Fibroblast of peridontal ligament (primary cell): ENCODE measurements at regions not wholly inside any gene's neighbourhood (a gene's known extent, or its start where the extent isn't known, plus 50 kb on each side); places are given as distances from the start of the nearest gene placed in this dataset.

Source experiments
- DNase-seq: peaks from one replicate; pipeline ENCODE4 v3.0.0-alpha.2; 2010; ENCODE audit errors: extremely low read depth

DNA sequence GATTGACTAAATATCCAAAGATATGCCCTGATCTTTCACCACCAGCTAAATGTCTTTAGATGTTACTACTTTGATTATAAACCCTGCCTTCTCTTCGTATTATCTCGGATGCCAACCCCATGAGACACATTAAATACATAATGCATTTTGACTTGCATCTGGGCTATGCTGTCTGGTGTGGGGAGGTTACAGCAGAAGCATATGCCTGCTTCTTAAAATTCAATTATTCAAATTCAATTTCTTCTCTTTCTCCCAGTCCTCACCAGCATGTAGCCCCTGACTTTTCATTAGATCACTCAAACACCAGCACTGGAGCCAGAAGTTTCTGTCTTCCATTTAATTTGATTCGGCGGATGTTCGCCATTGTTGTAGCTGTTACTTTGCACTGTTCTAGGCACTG is 360.7 kb upstream of the CAMK1G start:
- DNase-seq, result no peak

DNA sequence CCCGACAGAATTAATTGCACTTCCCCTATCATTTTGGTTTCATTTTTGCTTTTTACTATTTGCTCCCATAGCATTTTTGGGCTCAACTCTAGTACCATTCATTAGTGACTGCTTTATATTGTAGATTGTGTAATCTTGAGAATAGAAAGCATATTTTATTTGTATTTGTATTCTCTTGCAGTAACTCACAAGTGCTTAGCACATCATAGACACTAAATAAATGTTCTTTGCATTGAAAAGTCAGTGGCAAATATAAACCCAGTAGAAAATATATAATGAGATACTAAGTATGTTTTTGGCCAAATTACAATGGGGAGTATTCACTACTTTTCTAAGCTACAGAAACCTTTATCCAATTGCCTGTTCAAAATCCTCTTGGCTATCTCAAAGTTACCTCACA is 359.7 kb upstream of the CAMK1G start:
- no peak for DNase-seq

DNA sequence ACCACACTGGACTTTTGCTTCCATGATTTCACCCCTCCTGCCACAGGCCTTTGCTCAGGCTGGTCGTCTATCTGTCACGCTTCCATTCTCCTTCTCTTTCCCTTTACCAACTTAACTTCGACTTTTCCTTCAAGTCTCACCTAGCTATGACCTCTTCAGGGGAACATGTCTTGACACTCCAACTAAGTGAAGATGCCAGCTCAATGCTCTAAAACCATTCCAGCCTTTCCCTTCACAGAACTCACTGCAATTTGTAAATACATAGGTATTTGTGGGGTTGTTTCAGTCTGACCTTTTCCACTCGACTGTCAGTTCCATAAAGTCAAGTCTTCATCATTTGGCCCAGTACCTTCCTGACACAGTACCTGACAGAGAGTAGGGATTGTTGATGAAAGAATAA is 358.6 kb upstream of the CAMK1G start:
- DNase-seq, result no peak

DNA sequence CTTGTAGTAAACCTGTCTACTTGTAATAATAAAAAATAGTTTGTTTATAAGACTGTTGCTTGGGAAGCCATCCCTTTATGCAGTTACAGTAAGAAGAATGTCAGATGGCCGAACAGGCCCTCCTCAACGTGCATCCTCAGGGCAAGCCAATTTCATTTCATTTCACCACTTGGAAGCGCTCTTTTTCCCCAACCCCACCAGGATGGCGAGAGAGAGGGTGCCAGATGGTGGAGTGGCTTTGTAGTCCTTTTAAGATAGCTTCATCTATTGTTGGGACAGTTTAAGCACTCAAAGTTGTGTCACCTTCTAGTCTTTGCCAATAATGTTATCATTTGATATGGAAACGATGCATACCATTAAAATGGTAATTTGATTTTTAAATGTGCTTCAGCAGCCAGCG is 356.3 kb upstream of the CAMK1G start:
- no peak for DNase-seq

DNA sequence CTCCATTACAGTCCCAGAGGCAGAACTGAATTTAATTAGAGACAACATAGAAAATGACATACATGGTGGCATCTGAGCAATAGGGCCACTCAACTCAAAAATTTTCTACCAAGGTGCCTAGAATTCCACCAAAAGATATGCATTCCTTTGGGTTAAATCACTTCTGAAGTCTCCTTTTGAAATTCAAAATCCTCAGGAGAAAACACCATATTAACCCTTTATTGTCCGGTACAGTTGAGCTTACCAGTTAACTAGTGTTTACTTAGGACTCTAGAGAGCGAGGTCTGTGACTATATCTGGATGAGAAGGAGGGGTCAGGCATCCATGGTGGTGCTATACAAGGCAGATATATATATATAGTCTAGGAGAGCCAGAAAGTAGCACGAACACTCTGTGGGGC is 355.6 kb upstream of the CAMK1G start:
- DNase-seq, result no peak

DNA sequence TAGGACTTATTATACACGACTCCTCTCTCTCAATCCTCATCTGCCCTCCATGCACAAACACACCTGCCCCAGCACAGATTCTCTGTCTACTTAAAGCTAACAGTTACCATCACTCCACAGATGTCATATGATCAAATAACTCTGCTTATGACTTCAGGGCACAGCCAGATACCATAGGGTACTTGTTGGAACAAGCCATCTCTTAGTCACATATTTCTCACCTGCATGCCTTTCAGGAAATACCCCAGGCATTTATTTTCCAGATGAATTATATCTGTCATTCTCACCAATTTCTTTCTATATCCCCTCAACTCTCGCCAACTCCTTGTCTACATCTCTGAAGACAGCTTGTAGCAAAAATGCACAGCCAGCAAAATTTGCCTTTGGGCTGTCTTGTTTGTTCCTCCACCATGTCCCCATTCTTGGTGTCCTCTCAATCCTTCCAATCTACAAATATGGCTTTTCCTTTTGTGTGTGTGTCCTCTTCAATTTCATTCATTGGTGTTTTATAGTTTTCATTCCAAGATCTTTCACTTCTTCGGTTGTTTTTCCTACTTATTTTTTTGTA is 353.9 kb upstream of the CAMK1G start:
- DNase-seq, result no peak

DNA sequence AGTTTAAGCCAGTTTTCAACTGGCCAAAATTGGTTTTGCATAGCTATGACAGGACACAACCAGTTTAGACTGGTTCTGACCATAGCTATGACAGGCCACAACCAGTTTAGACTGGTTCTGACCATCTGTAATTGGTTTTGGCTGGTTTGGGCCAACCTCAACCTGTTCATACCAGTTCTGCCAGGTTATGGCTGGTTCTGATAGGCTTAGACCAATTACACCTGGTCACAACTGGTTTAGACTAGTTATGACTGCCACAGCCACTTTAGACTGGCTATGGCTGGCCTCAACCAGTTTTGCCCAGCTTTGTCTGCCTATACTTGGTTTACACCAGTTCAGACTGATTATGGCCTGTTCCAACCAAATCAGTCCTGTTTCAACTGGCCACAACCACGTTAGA is 353.2 kb upstream of the CAMK1G start:
- no peak for DNase-seq

DNA sequence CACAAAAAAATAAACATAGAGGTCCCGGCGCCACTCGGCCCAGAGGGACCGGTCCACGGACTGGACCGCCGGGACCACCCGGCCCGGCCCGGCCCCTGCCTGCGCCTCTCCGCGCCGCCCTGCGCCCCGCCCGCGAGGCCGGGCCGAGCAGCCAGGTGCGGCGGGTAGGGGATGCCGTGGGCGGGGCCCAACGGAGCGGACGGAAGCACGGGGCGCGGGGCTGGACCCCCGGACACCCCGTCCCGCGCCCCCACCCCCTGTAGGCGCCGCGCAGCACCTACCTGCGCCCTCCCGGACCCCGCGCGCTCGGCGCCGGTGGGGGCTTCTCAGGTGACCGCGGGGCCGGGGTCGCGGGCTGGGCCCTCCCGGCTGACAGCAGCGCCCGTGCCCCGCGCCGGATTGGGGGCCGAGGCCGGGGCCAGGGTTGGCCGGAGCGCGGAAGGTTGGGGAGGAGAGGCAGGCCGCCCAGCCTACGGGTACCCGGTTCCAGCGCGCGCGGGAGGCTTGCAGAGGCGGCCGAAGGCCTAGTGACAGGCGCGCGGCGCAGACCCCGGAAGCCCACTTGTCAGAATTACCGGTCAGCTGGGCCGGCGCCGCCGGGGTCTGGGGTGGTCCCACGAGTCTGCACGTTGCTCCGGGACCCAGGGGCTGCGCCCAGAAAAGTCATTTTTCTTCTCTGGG is 351.9 kb upstream of the CAMK1G start:
- no peak for DNase-seq

DNA sequence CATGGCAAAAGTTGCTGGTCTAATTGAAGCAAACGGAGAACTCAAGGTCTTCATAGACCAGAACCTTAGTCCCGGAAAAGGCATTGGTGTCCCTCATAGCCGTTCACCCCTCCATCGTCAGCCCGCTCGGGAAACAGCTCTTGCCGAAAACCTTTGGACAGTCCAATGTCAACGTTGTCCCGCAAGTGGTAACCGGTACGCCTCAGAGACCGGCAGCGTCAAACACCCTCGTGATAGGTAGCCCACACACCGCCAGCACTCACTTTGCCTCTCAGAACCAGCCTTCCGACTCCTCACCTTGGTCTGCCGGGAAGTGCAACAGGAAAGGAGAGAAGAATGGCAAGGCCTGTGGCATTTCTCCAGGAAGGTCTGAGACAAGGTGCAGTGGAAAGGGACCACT is 351.3 kb upstream of the CAMK1G start:
- no peak for DNase-seq

DNA sequence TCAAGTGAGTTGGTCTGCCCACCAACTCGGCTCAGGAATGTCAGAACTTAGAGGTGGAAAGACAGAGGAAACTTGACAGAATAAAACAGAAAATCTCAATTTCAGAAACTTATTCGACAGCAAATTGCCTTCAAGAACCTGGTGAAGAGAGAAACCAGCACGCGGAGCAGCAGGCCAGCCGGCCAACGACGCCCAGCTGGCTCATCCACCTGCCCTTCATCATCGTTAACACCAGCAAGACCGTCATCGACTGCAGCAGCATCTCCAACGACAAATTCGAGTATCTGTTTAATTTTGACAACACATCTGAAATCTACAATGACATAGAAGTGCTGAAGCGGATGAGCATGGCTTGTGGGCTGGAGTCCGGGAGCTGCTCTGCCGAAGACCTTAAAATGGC is 350.8 kb upstream of the CAMK1G start:
- DNase-seq, result no peak

DNA sequence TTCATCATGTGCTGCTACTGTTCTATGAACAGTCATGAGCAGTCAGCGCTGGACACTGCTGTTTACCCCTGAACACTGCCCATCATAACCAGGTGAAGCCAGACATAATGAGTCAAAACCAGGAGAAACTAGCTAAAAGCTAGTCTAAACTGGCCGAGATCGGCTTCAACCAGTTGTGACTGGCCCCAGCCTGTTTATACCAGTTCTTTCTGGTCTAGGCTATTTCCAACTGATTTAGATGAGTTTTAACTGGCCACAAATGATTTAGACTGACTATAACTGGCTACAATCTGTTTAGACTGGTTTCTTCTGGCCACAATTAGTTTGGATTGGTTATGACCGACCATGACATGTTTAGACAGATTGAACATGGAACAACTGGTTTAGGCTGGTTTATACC is 348.3 kb upstream of the CAMK1G start:
- no peak for DNase-seq

DNA sequence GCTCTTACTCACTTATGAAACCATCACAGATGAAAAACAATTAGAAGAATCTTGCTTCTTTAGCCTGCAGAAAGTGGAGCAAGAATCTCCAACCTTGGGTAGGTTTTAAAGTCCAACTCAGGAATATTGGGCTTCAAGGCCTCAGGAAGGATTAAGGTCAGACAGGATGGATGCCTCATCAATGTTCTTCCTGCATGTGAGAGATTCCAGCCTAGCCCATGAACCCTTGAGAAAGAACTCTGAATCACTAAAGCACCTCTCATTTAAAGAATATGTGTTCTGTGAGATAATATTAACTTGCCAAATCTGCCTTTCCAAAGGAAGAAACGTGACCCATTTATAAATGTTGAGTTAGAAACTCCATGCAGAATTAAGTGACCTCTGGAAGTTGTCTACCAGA is 345.2 kb upstream of the CAMK1G start:
- DNase-seq, result no peak

DNA sequence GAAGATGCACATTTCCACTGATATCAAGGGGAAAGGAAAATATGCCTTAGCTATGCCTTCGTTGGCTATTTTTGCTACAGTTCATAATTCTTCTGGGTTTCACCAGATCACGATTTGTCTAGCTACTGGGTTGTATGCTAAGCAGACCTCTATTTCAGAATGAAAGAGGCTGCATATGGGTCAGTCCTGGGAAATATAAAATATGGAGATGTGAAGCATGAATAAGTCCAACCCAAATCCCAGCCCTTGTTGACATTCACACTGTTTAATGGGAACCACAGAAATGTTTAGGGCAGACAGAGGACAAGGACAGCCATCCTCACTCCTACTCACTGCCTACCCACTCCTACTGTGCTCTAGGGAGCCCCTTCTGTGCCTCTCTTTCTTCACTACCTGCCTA is 343.2 kb upstream of the CAMK1G start:
- DNase-seq, result no peak

DNA sequence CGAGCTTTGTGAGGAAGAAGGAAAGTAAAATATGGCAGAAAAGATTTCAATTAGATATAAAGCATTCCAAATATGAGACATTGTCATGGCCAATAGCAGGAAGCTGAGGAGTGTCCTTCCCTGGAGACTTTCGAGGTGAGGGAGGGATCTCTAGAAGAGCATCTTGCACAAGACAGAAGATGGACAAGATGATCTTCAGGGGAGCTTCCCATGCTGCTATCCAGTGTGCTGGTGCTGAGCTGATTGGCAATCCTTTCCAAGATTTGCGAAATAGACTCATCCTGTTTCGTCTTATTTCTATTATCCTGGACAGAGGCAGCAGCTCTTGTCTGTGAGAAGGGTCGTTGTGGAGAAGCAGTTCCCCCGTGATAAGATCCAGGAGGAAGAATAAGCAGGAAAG is 342.0 kb upstream of the CAMK1G start:
- peak; percentile 3 for DNase-seq

DNA sequence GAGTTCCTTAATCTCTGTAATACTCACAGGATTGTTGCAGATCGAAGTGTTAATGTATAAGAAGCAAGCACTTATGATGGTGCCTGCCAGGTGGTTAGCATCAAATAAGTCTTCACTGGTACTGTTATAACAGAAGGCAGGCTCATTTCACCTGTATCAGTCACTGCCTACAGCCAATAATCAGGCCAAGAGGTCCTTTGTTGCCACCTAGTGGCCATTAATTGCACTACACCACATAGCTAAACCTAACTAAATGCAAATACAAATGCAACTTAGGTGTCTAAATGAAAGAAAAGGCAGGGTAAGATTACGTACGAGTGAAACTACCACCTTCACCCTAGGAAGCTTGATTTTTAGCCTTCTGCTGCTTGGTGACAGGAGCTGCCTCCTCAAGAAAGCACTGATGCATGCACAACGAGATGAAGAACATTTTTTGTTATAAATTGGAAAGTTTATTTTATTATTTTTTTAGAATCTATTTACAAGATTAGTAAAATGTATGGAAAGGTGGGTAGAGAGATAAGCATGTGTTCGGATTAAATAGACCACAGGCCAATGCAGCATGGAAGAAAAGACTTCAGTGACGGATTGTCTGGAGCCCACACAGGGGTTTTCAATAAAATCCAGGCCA is 334.8 kb upstream of the CAMK1G start:
- peak; percentile 70 for DNase-seq

DNA sequence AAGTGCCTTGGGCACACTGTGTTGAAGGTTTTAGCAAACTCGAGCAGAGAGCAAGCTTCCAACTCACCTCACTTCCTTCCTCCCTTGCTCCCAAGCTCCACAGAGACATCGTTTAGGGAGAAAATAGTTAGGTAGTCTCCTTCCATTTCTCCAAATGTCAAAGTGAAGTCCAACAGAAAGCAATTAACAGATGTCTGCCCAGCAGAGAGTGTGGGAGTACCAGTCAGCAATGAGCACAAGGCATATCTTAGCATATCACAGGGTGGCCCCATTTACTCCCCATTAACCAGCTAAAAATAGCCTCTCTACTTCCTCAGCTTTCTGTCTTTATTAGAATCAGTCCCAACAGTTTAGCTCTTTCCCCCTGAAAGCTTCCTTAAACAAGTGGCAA is 334.2 kb upstream of the CAMK1G start:
- no peak for DNase-seq

DNA sequence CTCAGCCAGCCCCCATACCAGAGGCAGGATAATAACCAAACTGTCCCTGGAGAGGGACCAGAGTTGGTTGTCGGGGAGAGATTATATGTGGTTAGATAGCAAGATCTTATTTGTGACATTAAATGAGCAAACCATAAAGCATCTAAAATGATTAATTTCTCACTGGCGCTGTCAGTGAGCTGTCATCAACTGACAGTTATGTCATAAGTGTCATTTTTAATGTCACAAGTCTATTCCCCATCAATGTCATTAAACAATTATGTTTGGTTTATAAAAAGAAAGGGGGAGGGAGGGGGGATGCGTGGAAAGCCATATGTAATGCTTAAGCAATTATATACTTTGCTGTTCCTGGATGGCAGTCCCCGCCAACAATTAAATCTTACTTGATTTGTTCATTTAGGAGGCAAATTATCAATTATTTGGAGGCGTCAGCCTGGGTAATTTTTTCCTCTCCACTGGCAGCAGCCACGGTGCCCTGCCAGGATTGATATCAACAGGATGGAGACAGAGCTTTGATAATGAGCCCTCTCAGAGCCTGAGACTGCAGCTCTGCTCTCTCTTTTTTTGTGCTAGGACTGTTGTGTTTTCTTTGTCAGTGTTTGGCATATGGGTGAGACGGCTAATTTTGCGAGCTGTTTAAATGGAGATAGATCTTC is 333.6 kb upstream of the CAMK1G start:
- no peak for DNase-seq

DNA sequence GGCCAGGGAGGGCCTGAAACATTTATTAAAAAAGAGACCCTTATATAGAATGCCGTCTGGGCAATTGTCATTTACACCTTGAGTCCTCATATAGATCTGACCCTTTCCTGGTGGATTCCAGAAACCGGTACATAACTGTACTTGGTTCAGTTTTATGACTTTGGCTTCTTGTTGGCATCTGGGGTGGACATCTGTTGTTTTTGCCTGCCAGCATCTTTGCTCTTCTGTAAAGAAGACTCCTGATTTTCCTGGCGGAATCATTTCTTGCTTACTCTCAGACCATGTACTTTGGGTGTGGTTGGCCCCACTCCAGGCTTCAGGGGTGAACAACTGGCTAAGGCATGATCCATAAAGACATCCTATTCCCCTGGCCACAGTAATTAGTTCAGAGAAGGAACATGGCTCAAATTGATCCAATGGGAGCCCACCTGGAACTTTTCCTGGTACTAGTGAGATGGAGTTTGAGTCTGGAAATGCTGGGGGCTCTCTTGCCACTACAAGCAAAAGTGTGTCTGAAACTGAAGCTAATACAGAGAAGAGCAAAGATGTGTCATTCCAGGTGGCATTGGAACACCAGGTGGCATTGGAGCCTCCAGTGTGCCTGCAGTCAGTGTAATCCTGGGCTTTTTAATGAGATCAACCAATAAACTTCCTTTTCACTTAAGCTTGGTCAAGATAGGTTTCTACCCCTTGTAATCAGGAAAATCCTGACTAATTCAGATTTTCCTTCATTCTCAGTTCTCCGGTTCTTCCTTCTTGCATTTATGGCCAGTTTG is 332.5 kb upstream of the CAMK1G start:
- DNase-seq, result no peak

DNA sequence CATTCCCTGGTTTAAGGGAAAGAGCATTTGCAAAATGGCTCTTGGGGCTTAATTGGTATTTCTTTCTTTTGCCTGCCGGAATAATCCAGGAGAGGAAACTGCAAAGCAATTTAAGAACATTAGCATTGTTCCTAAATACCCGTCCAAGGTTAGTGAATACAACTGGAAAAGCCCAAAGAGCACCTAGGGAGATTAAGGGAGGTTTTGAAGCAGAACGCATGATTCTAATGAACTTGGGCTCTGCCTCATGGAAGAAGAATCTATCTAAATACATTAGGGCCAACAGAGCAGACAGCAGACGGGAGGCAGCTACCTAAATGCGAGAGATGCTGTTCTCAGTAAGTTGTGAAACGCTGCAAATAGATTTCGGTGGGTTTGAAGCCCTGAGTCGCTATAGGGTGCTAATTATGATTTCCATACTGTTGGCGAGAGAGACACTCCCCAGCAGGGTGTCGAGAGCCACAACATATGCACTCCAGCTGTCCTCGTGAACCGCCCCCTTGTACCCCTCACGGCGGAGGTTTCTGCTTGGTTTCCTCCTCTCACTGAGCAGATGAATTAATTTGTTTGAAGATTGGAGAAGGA is 326.7 kb upstream of the CAMK1G start:
- DNase-seq, result no peak

DNA sequence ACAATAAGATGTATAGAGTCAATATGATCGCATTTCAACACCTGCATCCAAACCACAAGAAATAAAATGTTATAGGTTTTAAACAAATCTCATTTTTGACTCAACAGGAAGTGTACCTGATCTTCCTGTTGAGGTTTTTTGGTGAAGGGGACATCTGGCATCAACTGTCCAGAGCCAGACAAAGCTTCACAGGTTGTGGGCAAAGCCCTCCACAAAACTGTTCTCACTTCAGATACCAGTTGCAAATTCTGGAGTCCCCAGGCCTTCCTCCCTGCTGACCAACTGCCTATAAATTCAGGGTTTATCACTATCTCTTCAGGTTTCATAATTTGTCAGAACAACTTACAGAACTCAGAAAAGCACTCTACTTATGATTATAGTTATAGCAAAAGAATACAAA is 326.1 kb upstream of the CAMK1G start:
- no peak for DNase-seq

DNA sequence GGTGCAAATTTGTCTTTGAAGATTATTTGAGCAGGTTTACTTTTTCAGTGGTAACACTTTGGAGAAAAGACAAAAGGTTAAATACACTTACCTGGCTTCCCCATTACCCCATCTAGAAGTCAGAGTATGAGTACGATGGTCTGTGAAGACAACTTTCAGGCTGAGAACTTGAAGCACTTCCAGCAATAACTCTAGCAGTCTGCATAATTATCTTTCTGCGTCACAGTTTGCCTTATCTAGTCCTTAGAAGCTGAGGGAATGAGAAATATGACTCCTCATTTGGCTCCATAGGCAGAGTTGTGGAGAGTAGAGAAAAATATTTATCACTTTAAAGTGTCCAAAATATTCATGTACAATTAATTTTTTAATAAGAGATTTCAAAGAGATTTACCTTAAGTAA is 323.4 kb upstream of the CAMK1G start:
- no peak for DNase-seq

DNA sequence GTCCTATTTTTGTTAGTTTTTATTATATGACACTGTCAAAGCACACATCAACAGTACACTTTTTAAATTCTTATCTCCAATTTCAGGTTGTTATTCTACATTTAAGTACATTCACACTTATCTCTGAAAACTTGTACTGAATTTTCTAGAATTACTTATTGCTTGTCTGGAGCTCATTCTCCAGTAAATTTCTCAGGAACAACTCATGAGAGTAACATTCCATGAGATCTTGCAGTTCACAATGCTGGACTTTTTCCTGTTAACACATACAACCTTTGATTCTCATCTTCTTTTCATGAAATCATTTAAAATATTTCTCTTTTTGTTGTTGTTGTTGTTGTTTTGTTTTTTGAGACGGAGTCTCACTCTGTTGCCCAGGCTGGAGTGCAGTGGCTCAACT is 320.9 kb upstream of the CAMK1G start:
- DNase-seq, result no peak
